CD4-positive, alpha-beta T cell treated with Interferon gamma for 1 hour (primary cell): ENCODE measurements at regions not wholly inside any gene's neighbourhood (a gene's known extent, or its start where the extent isn't known, plus 50 kb on each side); places are given as distances from the start of the nearest gene placed in this dataset.

Experiments
- DNase-seq: peaks from one replicate; pipeline ENCODE4 v3.0.0-alpha.2; 2020

- no peak for DNase-seq
Measured at GRCh38 chr12:46461459-46461858, 88.9 kb upstream of the SLC38A2 start.

- DNase-seq, result no peak
Measured at GRCh38 chr12:46460682-46461210, 88.2 kb upstream of the SLC38A2 start.

- DNase-seq, result peak; percentile 15
Measured at GRCh38 chr12:46459861-46460545, 87.4 kb upstream of the SLC38A2 start.

- no peak for DNase-seq
Measured at GRCh38 chr12:46459111-46459510, 86.5 kb upstream of the SLC38A2 start.

- no peak for DNase-seq
Measured at GRCh38 chr12:46458500-46459102, 86.0 kb upstream of the SLC38A2 start.

GRCh38 chr12:46457958-46458357 is 85.4 kb upstream of the SLC38A2 start:
- DNase-seq, result no peak

GRCh38 chr12:46456356-46457334 is 84.1 kb upstream of the SLC38A2 start:
- DNase-seq, result no peak

GRCh38 chr12:46455648-46456352 is 83.2 kb upstream of the SLC38A2 start:
- no peak for DNase-seq

GRCh38 chr12:46454981-46455380 is 82.4 kb upstream of the SLC38A2 start:
- DNase-seq, result no peak

- DNase-seq, result no peak
Measured at GRCh38 chr12:46453428-46453827, 80.9 kb upstream of the SLC38A2 start.

- DNase-seq, result no peak
Measured at GRCh38 chr12:46452776-46453175, 80.2 kb upstream of the SLC38A2 start.

- no peak for DNase-seq
Measured at GRCh38 chr12:46452061-46452615, 79.6 kb upstream of the SLC38A2 start.

- no peak for DNase-seq
Measured at GRCh38 chr12:46451276-46452021, 78.9 kb upstream of the SLC38A2 start.

GRCh38 chr12:46450279-46450748 is 77.7 kb upstream of the SLC38A2 start:
- no peak for DNase-seq

GRCh38 chr12:46449856-46450255 is 77.3 kb upstream of the SLC38A2 start:
- DNase-seq, result no peak

- DNase-seq, result no peak
Measured at GRCh38 chr12:46449316-46449715, 76.7 kb upstream of the SLC38A2 start.

GRCh38 chr12:46446645-46447044 is 74.1 kb upstream of the SLC38A2 start:
- DNase-seq, result no peak

GRCh38 chr12:46445551-46446235 is 73.1 kb upstream of the SLC38A2 start:
- no peak for DNase-seq

- no peak for DNase-seq
Measured at GRCh38 chr12:46445093-46445492, 72.5 kb upstream of the SLC38A2 start.

- DNase-seq, result no peak
Measured at GRCh38 chr12:46443594-46444263, 71.2 kb upstream of the SLC38A2 start.
